HG03103 (cell line): ENCODE measurements at regions not wholly inside any gene's neighbourhood (a gene's known extent, or its start where the extent isn't known, plus 50 kb on each side); places are given as distances from the start of the nearest gene placed in this dataset.
"Not testable (repeated sequence)": the region's sequence is repeated elsewhere in the genome, so short reads cannot be mapped to it uniquely, and the experiment has no call there.

Source experiments
- ATAC-seq: cut with Tn5 transposase; IDR thresholded peaks from one replicate; pipeline ENCODE4 v1.9.1; 2021; ENCODE audit warnings: low read depth; ENCODE audit not compliant: unreplicated experiment

GRCh38 chr14:84456946-84457345, 1073.0 kb upstream of the FLRT2 start:
- no peak for ATAC-seq

- no peak for ATAC-seq
These were observed 1071.1 kb upstream of the FLRT2 start for GRCh38 chr14:84458881-84459280.

GRCh38 chr14:84465880-84466279, 1064.1 kb upstream of the FLRT2 start:
- no peak for ATAC-seq

GRCh38 chr14:84468153-84468552, 1061.8 kb upstream of the FLRT2 start:
- ATAC-seq: no peak

DNA sequence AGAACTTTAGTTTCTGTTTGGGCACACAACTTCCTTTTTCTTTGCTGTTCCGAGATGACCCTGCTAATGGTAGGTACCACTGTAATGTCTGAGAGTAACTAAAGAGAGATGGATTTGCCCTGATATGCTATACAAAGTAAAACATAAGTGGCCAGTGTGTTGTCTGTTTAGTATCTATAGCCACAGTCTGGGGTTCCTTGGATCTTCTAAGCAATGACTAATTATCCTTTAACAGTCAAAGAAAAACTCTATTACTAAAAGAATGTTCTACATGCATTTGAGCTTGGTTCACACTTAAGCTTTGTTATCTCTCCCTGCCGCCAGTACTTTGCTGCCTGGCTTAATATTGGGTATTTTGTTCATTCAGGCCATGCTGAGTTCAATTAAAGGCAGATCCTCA, 1051.9 kb upstream of the FLRT2 start:
- no peak for ATAC-seq

DNA sequence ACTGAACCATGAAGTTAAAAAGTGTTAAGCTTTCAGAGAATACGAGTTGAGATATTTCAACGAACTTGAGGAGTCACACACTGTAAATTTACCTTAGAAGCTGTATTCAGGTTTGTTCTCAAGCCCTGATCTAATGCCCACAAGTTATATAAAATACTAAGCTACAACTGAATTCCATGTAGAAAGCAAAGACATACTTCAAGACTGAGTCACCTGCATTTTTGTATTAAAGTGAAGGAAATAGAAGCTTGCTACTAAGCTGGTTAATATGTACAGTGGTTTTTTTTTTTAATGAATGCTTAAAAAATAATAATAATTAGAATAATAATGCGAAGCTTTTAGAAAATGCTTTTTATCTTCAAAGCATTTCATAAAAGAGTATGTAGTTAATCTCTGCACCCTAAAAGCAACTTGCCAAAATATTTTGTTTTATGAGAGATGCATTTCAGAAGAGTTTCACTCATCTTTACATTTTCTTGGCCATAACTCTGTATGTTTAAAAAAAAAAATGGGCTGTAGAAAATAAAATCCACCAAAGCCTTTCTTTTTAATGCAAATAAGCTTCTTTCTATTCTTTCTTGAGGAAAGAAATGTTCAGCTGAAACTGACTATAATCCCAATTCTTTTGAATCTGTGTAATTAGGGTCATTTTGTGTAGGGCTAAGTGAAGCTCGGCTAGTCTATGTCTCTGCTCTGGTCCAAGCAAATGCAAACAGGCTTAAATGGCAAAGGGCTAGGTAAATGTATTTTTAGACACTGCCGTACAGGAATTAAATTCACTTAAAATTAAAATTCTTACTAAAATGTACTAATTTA, 1047.5 kb upstream of the FLRT2 start:
- no peak for ATAC-seq

- ATAC-seq: no peak
These were observed 1046.9 kb upstream of the FLRT2 start for GRCh38 chr14:84483072-84483420.

GRCh38 chr14:84484243-84484642, 1045.7 kb upstream of the FLRT2 start:
- not testable (repeated sequence) for ATAC-seq

DNA sequence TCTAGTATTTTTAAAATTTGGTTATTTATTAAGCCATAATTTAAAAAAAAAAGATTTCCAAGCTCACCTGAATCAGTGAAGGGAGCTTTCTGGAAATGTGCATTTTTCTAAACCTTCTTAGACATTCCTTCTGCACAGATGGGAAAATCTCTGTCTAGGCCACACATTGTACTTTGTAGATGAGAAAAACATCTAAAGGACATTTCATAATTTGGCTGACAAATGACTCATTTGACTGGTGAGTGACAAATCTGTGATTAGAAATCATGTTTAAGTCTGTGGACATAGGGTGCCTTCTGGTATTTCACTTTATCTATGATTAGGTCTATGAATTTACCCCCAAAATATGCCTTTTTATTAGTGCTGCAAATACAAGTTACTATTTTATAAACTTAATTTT, 1044.9 kb upstream of the FLRT2 start:
- ATAC-seq: no peak

DNA sequence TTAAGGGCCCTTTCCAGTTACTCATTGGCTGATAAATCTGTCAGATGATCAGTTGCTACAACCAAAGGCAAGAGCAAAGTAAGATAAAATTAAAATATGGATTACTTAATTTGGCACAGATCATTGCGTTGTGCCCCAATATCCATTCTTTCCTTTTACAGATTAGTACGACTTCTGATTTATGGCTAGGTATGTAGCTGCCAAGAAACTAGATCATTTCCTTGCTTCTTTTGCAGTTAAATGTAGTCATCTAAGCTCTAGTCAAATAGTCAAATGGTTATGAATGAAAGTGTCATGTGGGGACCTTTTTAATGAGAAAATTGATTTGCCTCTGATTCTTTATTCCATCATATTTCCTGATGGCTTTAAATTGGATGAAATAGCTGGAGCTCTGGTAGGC, 1039.9 kb upstream of the FLRT2 start:
- no peak for ATAC-seq

- no peak for ATAC-seq
These were observed 1037.3 kb upstream of the FLRT2 start for GRCh38 chr14:84492685-84493084.

DNA sequence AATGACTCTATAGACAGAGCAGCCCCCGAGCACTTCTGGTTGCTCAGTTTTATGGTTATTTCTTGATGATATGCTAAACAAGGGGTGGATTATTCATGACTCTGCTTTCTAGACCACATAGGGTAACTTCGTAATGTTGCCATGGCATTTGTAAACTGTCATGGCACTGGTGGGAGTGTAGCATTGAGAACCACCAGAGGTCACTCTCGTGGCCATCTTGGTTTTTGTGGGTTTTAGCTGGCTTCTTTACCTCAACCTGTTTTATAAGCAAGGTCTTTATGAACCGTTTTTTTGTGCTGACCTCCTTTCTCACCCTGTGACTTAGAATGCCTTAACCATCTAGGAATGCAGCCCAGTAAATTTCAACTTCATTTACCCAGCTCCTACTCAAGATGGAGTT, 1036.2 kb upstream of the FLRT2 start:
- ATAC-seq: no peak

DNA sequence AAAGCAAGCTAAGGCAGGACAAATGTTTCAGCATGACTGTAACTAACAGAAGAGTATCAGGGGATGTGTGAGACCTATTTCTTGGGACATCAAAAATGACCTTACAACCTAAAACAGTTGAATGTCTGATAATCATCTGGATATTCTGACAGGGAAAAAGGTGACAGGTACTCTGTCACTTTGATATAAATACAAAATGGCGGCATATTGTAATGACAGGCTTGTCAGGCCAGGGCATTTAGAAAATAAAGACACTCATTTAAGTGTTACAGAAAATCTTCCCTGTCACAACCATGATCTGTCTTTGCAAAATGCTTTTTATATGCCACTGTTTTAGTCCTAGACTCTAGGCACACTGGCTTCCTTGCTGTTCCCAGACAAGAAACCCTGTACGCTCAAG, 1033.3 kb upstream of the FLRT2 start:
- no peak for ATAC-seq

DNA sequence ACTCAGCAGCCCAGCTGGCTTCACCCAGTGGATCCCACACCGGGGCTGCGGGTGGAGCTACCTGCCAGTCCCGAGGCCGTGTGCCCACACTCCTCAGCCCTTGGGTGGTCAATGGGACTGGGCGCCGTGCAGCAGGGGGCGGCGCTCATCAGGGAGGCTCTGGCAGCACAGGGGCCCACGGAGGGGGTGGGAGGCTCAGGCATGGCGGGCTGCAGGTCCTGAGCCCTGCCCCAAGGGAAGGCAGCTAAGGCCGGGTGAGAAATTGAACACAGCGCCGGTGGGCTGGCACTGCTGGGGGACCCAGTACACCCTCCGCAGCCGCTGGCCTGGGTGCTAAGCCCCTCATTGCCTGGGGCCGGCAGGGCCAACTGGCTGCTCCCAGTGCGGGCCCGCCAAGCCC, 1017.1 kb upstream of the FLRT2 start:
- not testable (repeated sequence) for ATAC-seq

DNA sequence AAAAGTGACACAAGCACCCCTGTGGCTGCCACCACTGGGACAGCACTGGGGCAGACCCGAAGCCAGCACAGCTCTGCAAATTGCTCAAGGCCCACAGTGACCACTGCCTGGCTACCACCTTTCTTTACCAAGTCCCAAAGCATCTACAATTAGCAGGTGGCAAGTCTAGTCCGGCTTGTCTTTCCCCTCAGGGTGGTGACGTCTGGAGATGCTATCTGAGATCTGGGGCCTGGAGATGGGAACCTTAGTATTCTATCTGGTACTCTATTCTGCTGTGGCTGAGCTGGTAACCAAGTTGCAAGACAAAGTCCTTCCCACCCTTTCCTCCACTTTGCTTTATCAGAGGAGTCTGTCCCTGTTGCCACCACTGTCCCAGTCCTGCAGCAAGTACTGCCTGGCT, 1010.1 kb upstream of the FLRT2 start:
- no peak for ATAC-seq

DNA sequence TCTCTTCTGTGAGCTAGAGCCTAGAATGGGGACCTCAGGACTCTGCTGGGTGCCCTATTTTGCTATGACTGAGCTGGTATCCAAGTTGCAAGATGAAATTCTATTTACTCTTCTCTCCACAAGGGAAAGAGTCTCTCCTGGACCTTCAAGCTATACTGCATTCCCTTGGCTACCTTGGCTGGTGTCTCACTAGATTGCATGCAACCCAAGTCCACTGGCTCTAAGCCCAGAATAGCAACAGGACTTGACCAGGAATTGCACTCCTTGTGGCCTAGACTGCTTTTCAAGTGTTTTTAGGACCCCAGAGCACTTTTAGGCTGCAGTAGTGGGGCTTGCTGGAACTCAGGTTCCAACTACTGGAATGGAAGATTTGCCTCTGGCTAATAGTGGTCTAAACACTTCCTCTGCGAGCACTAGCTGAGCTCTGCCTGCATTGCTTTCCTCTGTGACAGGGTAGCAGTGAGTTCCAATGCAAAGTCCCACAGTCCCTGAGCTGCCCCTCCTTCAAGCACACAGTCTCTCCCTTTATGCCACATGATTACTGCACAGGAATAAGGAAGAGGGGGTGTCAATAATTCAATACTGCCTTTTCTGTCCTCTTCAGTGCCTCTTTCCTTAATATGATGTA, 1009.1 kb upstream of the FLRT2 start:
- ATAC-seq: no peak

DNA sequence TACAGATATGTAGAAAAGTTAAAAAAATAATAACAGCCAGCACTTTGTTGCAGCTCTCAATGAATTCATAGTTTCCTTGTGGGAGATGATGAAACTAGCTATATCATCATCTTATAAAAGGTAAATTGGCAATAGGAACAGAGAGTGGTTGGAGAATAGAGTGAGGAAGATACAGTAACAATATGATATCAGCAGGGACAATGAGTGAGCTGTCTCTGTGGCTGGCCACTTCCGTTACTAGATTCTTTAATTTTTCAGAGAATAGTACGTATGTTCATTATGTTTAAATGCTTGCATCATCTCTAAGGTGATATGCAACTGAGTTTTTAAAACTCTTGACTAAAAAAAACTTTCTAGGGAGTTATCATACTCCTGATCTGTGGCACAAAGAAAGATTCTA, 1006.2 kb upstream of the FLRT2 start:
- no peak for ATAC-seq

- ATAC-seq: no peak
These were observed 1002.2 kb upstream of the FLRT2 start for GRCh38 chr14:84527706-84528105.

GRCh38 chr14:84532016-84532415, 997.9 kb upstream of the FLRT2 start:
- no peak for ATAC-seq

GRCh38 chr14:84533181-84533725, 996.7 kb upstream of the FLRT2 start:
- no peak for ATAC-seq

- no peak for ATAC-seq
These were observed 996.2 kb upstream of the FLRT2 start for GRCh38 chr14:84533791-84534190.

GRCh38 chr14:84535484-84535883, 994.5 kb upstream of the FLRT2 start:
- no peak for ATAC-seq
